Stimulated activated CD8-positive, alpha-beta memory T cell treated with anti-CD3 and anti-CD28 coated beads, Interleukin-4, amount 100 ng/mL, for 1 hour (primary cell): ENCODE measurements at regions not wholly inside any gene's neighbourhood (a gene's known extent, or its start where the extent isn't known, plus 50 kb on each side); places are given as distances from the start of the nearest gene placed in this dataset.
"Not testable (repeated sequence)": the region's sequence is repeated elsewhere in the genome, so short reads cannot be mapped to it uniquely, and the experiment has no call there.

ENCODE experiments used
- DNase-seq, 2 donors: peaks; one replicate each; pipeline ENCODE4 v3.0.0-alpha.2; 2020; ENCODE audit warnings: low read depth in 2 of 2, low spot score in 1 of 2

GRCh38 chr14:105986894-105987284 lies 460.5 kb downstream of the TMEM121 start:
- no peak for DNase-seq

GRCh38 chr14:105987563-105987962 lies 461.2 kb downstream of the TMEM121 start:
- DNase-seq, result no peak

GRCh38 chr14:105989566-105990302 lies 463.4 kb downstream of the TMEM121 start:
- no peak for DNase-seq

GRCh38 chr14:105991677-105992076 lies 465.3 kb downstream of the TMEM121 start:
- DNase-seq, result not testable (repeated sequence)

- DNase-seq, result no peak
These were observed 467.4 kb downstream of the TMEM121 start for GRCh38 chr14:105993814-105994213.

- DNase-seq, result not testable (repeated sequence)
These were observed 468.8 kb downstream of the TMEM121 start for GRCh38 chr14:105995011-105995710.

- DNase-seq, result not testable (repeated sequence)
These were observed 472.2 kb downstream of the TMEM121 start for GRCh38 chr14:105998597-105998996.

- peak in 1 of 2 donors; percentile 42 for DNase-seq
These were observed 473.1 kb downstream of the TMEM121 start for GRCh38 chr14:105999361-106000028.

GRCh38 chr14:106000029-106000511 lies 473.7 kb downstream of the TMEM121 start:
- DNase-seq, result not testable (repeated sequence)

- not testable (repeated sequence) for DNase-seq
These were observed 474.9 kb downstream of the TMEM121 start for GRCh38 chr14:106001277-106001676.

- no peak for DNase-seq
These were observed 477.0 kb downstream of the TMEM121 start for GRCh38 chr14:106003351-106003750.

GRCh38 chr14:106004937-106005795 lies 478.8 kb downstream of the TMEM121 start:
- DNase-seq, result peak in 1 of 2 donors; percentile 46

GRCh38 chr14:106006043-106006442 lies 479.7 kb downstream of the TMEM121 start:
- peak in 1 of 2 donors; percentile 31 for DNase-seq

- DNase-seq, result not testable (repeated sequence)
These were observed 480.3 kb downstream of the TMEM121 start for GRCh38 chr14:106006716-106007115.

- DNase-seq, result no peak
These were observed 484.4 kb downstream of the TMEM121 start for GRCh38 chr14:106010783-106011182.

- peak; percentile 49 to 53 for DNase-seq
These were observed 485.4 kb downstream of the TMEM121 start for GRCh38 chr14:106011631-106012360.

GRCh38 chr14:106012361-106012725 lies 486.0 kb downstream of the TMEM121 start:
- not testable (repeated sequence) for DNase-seq

GRCh38 chr14:106013879-106014376 lies 487.5 kb downstream of the TMEM121 start:
- no peak for DNase-seq

GRCh38 chr14:106017952-106018351 lies 491.6 kb downstream of the TMEM121 start:
- not testable (repeated sequence) for DNase-seq

GRCh38 chr14:106021832-106022231 lies 495.4 kb downstream of the TMEM121 start:
- DNase-seq, result no peak
